Adrenal gland (tissue), 5 donors: ENCODE measurements at regions not wholly inside any gene's neighbourhood (a gene's known extent, or its start where the extent isn't known, plus 50 kb on each side); places are given as distances from the start of the nearest gene placed in this dataset.

ENCODE experiments used
- POLR2A ChIP-seq, 2 donors: fragments of 450-650 bp; IDR thresholded peaks; one replicate each; pipeline ENCODE4 v1.6.1; 2017; ENCODE audit warnings: antibody characterized with exemption in 2 of 2, mild to moderate bottlenecking in 2 of 2, moderate library complexity in 1 of 2
- TF ChIP-seq, protein P1 (sequence below), 6 experiments: fragments of 450-650 bp in 4 of 6; fragments of 200-600 bp in 2 of 6; sonication (generic) in 1 of 6; IDR thresholded peaks; 1 replicate in 5 of 6; 2 replicates in 1 of 6; pipeline versions ENCODE4 v1.5.1 to v1.8.0; 2016 to 2021; ENCODE audit warnings: antibody characterized with exemption in 6 of 6, mild to moderate bottlenecking in 2 of 6, moderate library complexity in 1 of 6
- donor health status: DM: no; HTN: no; CAD: no.

DNA sequence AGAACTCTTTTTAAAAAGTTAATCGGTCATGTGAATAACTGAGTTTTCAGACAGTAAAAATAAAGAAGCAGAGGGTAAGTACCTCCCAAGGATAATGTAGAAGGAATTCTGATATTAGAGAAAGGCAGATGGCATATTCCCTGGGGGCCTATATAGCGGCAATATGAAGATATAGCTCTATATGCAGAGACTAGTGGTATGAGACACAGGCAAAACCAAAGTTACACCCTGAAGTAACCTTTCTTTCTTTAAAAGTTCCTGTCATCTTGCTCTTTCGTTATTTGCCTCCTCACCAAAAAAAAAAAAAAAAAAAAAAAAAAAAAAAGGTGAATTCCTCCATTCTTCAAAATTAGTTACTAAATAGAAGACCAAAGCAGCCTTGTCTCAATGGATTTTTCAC lies 76.2 kb upstream of the ARHGAP32 start:
- no peak for TF ChIP-seq POLR2A (IDR thresholded peaks at IDR 0.05)
- TF ChIP-seq, protein P1, sequence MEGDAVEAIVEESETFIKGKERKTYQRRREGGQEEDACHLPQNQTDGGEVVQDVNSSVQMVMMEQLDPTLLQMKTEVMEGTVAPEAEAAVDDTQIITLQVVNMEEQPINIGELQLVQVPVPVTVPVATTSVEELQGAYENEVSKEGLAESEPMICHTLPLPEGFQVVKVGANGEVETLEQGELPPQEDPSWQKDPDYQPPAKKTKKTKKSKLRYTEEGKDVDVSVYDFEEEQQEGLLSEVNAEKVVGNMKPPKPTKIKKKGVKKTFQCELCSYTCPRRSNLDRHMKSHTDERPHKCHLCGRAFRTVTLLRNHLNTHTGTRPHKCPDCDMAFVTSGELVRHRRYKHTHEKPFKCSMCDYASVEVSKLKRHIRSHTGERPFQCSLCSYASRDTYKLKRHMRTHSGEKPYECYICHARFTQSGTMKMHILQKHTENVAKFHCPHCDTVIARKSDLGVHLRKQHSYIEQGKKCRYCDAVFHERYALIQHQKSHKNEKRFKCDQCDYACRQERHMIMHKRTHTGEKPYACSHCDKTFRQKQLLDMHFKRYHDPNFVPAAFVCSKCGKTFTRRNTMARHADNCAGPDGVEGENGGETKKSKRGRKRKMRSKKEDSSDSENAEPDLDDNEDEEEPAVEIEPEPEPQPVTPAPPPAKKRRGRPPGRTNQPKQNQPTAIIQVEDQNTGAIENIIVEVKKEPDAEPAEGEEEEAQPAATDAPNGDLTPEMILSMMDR (IDR thresholded peaks at IDR 0.05), result no peak
